ENCODE measurements at regions not wholly inside any gene's neighbourhood (a gene's known extent, or its start where the extent isn't known, plus 50 kb on each side); places are given as distances from the start of the nearest gene placed in this dataset.

DNA sequence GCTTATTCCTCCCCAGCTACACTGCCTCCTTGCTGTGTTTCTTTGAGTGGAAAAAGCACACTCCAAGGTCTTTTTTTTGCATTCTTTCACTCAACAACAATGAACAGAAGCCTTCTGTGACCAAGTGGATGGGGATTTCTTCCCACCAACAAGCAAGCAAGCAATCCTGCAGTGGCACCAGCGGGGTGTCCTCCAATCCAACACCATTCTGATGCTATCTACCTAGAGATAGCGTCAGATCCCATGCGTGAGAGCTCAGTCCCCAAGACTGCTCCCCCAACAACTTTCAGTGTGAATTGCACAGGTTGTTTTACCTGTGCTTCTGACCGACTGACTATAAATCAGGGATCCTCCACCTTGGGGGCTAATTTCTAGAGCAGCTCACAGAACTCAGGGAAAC lies 311.0 kb upstream of the PODXL start:
- Histone ChIP-seq H3K4me1 (peaks cover 5% of the 10 kb centered on the region), H3K4me2 (no peak overlapping the region), H3K9me3 (no peaks in the 10 kb centered on the region), H3K4me3 (no peak overlapping the region), H3K27ac (no peak overlapping the region)
- no peak for FAIRE-seq
- 75% methylated on average over 4 of the region's 4 CpGs for WGBS (ENCODE audit: missing lambda C conversion rate)
- ChIA-PET POLR2A (no interaction called here), CTCF (interaction anchor here (1.4 to 2.9 kb wide), 3 partner anchors 9 to 385 kb away, joined by 5 to 17 read pairs (median 6); no protein-coding TSS in a partner anchor)
- no peak for ATAC-seq
- DNase-seq (ENCODE audit: low read depth in 1 of 2, low spot score in 1 of 2), result no peak
- TF ChIP-seq ZC3H11A (IDR thresholded peaks at IDR 0.05), result no peak
- no peak for TF ChIP-seq CHD2 (IDR thresholded peaks at IDR 0.05; ENCODE audit: low read length, partially characterized antibody)
- TF ChIP-seq, protein P1, sequence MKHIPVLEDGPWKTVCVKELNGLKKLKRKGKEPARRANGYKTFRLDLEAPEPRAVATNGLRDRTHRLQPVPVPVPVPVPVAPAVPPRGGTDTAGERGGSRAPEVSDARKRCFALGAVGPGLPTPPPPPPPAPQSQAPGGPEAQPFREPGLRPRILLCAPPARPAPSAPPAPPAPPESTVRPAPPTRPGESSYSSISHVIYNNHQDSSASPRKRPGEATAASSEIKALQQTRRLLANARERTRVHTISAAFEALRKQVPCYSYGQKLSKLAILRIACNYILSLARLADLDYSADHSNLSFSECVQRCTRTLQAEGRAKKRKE (CRISPR knock-in tag; IDR thresholded peaks at IDR 0.05; ENCODE audit: low read depth), result no peak
- TF ChIP-seq NR3C1 (IDR thresholded peaks at IDR 0.05), result no peak
- TF ChIP-seq HOXB5 (CRISPR knock-in tag; IDR thresholded peaks at IDR 0.05), result no peak
- TF ChIP-seq FOSL2 (IDR thresholded peaks at IDR 0.05), result no peak
- no peak for TF ChIP-seq FOSL2 (CRISPR knock-in tag; IDR thresholded peaks at IDR 0.05)
- no peak for TF ChIP-seq GATA3 (IDR thresholded peaks at IDR 0.05; ENCODE audit: borderline replicate concordance)
- TF ChIP-seq, protein P2, sequence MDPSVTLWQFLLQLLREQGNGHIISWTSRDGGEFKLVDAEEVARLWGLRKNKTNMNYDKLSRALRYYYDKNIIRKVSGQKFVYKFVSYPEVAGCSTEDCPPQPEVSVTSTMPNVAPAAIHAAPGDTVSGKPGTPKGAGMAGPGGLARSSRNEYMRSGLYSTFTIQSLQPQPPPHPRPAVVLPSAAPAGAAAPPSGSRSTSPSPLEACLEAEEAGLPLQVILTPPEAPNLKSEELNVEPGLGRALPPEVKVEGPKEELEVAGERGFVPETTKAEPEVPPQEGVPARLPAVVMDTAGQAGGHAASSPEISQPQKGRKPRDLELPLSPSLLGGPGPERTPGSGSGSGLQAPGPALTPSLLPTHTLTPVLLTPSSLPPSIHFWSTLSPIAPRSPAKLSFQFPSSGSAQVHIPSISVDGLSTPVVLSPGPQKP (IDR thresholded peaks at IDR 0.05; ENCODE audit: low read depth, low read length), result no peak
- TF ChIP-seq RCOR1 (IDR thresholded peaks at IDR 0.05; ENCODE audit: low read depth, low read length), result no peak
- TF ChIP-seq HOXA7 (CRISPR knock-in tag; IDR thresholded peaks at IDR 0.05), result no peak
- no peak for TF ChIP-seq HEYL (CRISPR knock-in tag; IDR thresholded peaks at IDR 0.05)

DNA sequence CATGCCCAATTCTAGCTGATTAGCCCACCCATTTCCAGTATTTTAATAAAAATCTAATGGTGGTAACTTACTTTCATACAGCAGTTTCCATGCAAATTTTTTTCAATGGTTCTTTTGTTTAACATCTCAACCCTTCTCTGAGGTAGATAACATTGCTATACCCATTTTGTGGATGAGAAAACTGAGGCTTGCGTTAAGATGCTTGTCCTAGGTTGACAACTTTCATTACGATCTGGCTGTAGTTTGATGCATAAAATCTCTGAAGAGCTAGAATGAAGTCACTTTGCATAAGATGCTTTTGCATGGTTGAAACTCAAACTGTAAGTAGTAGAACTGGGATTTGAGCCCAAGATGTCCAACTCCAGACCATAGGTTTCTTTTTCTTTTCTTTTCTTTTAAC lies 309.5 kb upstream of the PODXL start:
- Histone ChIP-seq H3K4me2 (no peak overlapping the region), H3K9me3 (no peaks in the 10 kb centered on the region), H3K4me1 (peaks cover 17% of the 10 kb centered on the region), H3K4me3 (no peak overlapping the region), H3K27ac (no peak overlapping the region)
- TF ChIP-seq FOSL2 (IDR thresholded peaks at IDR 0.05), result no peak
- no peak for TF ChIP-seq FOSL2 (CRISPR knock-in tag; IDR thresholded peaks at IDR 0.05)
- TF ChIP-seq RNF2 (IDR thresholded peaks at IDR 0.05; ENCODE audit: borderline replicate concordance, low read depth), result no peak
- TF ChIP-seq GATA3 (IDR thresholded peaks at IDR 0.05; ENCODE audit: borderline replicate concordance), result no peak
- no peak for TF ChIP-seq HDAC2 (IDR thresholded peaks at IDR 0.05)
- TF ChIP-seq, protein P3, sequence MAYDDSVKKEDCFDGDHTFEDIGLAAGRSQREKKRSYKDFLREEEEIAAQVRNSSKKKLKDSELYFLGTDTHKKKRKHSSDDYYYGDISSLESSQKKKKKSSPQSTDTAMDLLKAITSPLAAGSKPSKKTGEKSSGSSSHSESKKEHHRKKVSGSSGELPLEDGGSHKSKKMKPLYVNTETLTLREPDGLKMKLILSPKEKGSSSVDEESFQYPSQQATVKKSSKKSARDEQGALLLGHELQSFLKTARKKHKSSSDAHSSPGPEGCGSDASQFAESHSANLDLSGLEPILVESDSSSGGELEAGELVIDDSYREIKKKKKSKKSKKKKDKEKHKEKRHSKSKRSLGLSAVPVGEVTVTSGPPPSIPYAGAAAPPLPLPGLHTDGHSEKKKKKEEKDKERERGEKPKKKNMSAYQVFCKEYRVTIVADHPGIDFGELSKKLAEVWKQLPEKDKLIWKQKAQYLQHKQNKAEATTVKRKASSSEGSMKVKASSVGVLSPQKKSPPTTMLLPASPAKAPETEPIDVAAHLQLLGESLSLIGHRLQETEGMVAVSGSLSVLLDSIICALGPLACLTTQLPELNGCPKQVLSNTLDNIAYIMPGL (CRISPR knock-in tag; IDR thresholded peaks at IDR 0.05; ENCODE audit: borderline replicate concordance), result no peak
- ChIA-PET CTCF (interaction anchor here (0.8 to 4.1 kb wide), 4 partner anchors 39 to 112 kb away, joined by 3 to 15 read pairs (median 4); no protein-coding TSS in a partner anchor), POLR2A (no interaction called here)
- DNase-seq (ENCODE audit: low read depth in 1 of 2, low spot score in 1 of 2) (no peak), FAIRE-seq (no peak), ATAC-seq (no peak)
- WGBS (ENCODE audit: missing lambda C conversion rate), result 84% methylated on average over 2 of the region's 2 CpGs

DNA sequence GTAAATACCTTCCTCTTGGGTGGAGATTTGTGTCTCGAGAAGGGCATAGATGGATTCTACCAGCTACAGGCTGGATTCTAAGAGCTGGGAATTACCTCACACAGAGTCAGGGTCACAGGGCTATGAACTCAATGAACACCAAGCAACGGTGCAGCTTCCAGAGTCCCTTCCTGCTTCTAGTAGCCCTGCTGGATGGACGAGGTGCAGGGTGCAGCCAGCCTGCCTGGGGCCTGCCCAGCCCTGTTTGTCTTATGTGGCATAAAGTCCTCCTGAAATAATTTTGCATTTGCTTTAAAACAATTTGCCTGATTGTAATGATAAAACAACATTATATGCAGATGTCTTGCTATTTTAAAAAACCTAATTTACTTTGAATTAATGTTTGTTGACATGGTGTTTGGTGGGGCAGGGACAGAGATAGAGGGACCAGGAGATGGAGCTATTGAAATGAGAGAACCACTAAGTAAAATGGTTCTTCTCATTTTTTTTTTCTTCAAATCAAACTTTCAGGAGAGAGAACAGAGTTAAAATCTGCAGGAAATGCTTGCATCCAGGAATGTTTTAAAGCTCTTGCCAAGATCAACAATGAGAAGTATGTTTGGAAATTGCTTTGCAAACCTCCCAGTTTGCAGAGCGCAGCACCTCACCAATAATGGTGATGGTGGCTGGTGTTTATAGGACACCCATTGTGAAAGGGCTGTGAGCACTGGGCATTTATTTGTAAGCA lies 305.4 kb upstream of the PODXL start:
- Histone ChIP-seq H3K9me3 (no peaks in the 10 kb centered on the region), H3K4me1 (peaks cover 21% of the 10 kb centered on the region), H3K27ac (peak overlapping the region; percentile 10 to 68; a peak in 5 of 6 replicates), H3K4me3 (no peak overlapping the region), H3K4me2 (peak overlapping the region; percentile 29)
- ChIA-PET POLR2A (no interaction called here), CTCF (interaction anchor here (0.6 to 5.6 kb wide), 18 partner anchors 8 to 719 kb away, joined by 3 to 54 read pairs (median 3); no protein-coding TSS in a partner anchor)
- WGBS (ENCODE audit: missing lambda C conversion rate), result 32% methylated on average over 4 of the region's 4 CpGs
- ATAC-seq, result peak; percentile 58 to 64; a peak in 3 of 6 replicates
- FAIRE-seq, result no peak
- peak in 1 of 2 experiments; percentile 58 for DNase-seq (ENCODE audit: low read depth in 1 of 2, low spot score in 1 of 2)
- TF ChIP-seq EP300 (IDR thresholded peaks at IDR 0.05), result no peak
- TF ChIP-seq, protein P4, sequence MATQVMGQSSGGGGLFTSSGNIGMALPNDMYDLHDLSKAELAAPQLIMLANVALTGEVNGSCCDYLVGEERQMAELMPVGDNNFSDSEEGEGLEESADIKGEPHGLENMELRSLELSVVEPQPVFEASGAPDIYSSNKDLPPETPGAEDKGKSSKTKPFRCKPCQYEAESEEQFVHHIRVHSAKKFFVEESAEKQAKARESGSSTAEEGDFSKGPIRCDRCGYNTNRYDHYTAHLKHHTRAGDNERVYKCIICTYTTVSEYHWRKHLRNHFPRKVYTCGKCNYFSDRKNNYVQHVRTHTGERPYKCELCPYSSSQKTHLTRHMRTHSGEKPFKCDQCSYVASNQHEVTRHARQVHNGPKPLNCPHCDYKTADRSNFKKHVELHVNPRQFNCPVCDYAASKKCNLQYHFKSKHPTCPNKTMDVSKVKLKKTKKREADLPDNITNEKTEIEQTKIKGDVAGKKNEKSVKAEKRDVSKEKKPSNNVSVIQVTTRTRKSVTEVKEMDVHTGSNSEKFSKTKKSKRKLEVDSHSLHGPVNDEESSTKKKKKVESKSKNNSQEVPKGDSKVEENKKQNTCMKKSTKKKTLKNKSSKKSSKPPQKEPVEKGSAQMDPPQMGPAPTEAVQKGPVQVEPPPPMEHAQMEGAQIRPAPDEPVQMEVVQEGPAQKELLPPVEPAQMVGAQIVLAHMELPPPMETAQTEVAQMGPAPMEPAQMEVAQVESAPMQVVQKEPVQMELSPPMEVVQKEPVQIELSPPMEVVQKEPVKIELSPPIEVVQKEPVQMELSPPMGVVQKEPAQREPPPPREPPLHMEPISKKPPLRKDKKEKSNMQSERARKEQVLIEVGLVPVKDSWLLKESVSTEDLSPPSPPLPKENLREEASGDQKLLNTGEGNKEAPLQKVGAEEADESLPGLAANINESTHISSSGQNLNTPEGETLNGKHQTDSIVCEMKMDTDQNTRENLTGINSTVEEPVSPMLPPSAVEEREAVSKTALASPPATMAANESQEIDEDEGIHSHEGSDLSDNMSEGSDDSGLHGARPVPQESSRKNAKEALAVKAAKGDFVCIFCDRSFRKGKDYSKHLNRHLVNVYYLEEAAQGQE (IDR thresholded peaks at IDR 0.05), result no peak
- TF ChIP-seq MYC (IDR thresholded peaks at IDR 0.05; ENCODE audit: borderline replicate concordance, low read length), result no peak
- no peak for TF ChIP-seq POLR2AphosphoS2 (conservative IDR thresholded peaks at IDR 0.05; ENCODE audit: low read length)
- TF ChIP-seq, protein P5, sequence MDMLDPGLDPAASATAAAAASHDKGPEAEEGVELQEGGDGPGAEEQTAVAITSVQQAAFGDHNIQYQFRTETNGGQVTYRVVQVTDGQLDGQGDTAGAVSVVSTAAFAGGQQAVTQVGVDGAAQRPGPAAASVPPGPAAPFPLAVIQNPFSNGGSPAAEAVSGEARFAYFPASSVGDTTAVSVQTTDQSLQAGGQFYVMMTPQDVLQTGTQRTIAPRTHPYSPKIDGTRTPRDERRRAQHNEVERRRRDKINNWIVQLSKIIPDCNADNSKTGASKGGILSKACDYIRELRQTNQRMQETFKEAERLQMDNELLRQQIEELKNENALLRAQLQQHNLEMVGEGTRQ (IDR thresholded peaks at IDR 0.05), result no peak
- TF ChIP-seq NR3C1 (IDR thresholded peaks at IDR 0.05), result no peak
- TF ChIP-seq SMC3 (IDR thresholded peaks at IDR 0.05), result peak; percentile 57
- TF ChIP-seq, protein P6, sequence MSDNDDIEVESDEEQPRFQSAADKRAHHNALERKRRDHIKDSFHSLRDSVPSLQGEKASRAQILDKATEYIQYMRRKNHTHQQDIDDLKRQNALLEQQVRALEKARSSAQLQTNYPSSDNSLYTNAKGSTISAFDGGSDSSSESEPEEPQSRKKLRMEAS (IDR thresholded peaks at IDR 0.05), result 0 out of 2 replicates have a peak, but pooled peaks have one; percentile 19
- TF ChIP-seq, protein P7, sequence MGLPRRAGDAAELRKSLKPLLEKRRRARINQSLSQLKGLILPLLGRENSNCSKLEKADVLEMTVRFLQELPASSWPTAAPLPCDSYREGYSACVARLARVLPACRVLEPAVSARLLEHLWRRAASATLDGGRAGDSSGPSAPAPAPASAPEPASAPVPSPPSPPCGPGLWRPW (IDR thresholded peaks at IDR 0.05), result no peak
- no peak for TF ChIP-seq NPAS2 (CRISPR knock-in tag; IDR thresholded peaks at IDR 0.05; ENCODE audit: borderline replicate concordance)

Data from A549 (cell line).